ENCODE measurements at regions not wholly inside any gene's neighbourhood (a gene's known extent, or its start where the extent isn't known, plus 50 kb on each side); places are given as distances from the start of the nearest gene placed in this dataset.

GRCh38 chr5:167381457-167381856 lies 910.0 kb upstream of the WWC1 start:
- TF ChIP-seq CTCF (optimal IDR thresholded peaks at IDR 0.05 in 1 of 3, IDR thresholded peaks at IDR 0.05 in 1 of 3, conservative IDR thresholded peaks at IDR 0.05 in 1 of 3; ENCODE audit: extremely low read depth in 1 of 3, insufficient read depth in 2 of 3, low read length in 3 of 3): no peak
- TF ChIP-seq EZH2 (IDR thresholded peaks at IDR 0.05; ENCODE audit: low read length): no peak

Measured in keratinocyte (primary cell).